Osteoblast (primary cell): ENCODE measurements at regions not wholly inside any gene's neighbourhood (a gene's known extent, or its start where the extent isn't known, plus 50 kb on each side); places are given as distances from the start of the nearest gene placed in this dataset.

Experiments used
- DNase-seq: peaks from one replicate; pipeline ENCODE4 v3.0.0; 2011; ENCODE audit warnings: low spot score, mixed read lengths; ENCODE audit not compliant: insufficient read length; ENCODE audit errors: missing footprints
- H2AFZ ChIP-seq: 2 replicates; pipeline ENCODE4 v1.6.0; 2011; ENCODE audit warnings: mild to moderate bottlenecking, low read length
- H3K27ac ChIP-seq: 2 replicates; pipeline ENCODE4 v1.5.1; 2011; ENCODE audit warnings: mild to moderate bottlenecking, low read depth, low read length, moderate library complexity
- H3K27me3 ChIP-seq: 2 replicates; pipeline ENCODE4 v1.6.0; 2012; ENCODE audit warnings: mild to moderate bottlenecking, control low read depth, inconsistent platforms, low read length, moderate library complexity; ENCODE audit not compliant: insufficient read depth
- H3K36me3 ChIP-seq: 2 replicates; pipeline ENCODE4 v1.5.1; 2011; ENCODE audit warnings: mild to moderate bottlenecking, low read length, control low read depth, moderate library complexity; ENCODE audit not compliant: insufficient read depth
- H3K4me1 ChIP-seq: 2 replicates; pipeline ENCODE4 v1.5.1; 2011; ENCODE audit warnings: mild to moderate bottlenecking, low read length, control low read depth, moderate library complexity; ENCODE audit not compliant: insufficient read depth
- H3K4me2 ChIP-seq: 2 replicates; pipeline ENCODE4 v1.6.0; 2011; ENCODE audit warnings: mild to moderate bottlenecking, low read length; ENCODE audit not compliant: insufficient read depth
- H3K4me3 ChIP-seq: fragments of 200-600 bp; sonication (generic); 3 replicates; pipeline ENCODE4 v1.5.1; 2012; ENCODE audit warnings: mild to moderate bottlenecking, low read length, inconsistent platforms; ENCODE audit not compliant: insufficient read depth
- H3K79me2 ChIP-seq: 2 replicates; pipeline ENCODE4 v1.6.0; 2012; ENCODE audit warnings: mild to moderate bottlenecking, low read length, control low read depth, inconsistent platforms; ENCODE audit not compliant: insufficient read depth
- H3K9me3 ChIP-seq: 2 replicates; pipeline ENCODE4 v1.5.1; 2011; ENCODE audit warnings: low read depth, low read length, control low read depth
- H4K20me1 ChIP-seq: 2 replicates; pipeline ENCODE4 v1.6.0; 2012; ENCODE audit warnings: mild to moderate bottlenecking, low read length, control low read depth; ENCODE audit not compliant: insufficient read depth
- CTCF ChIP-seq: IDR thresholded peaks from 2 replicates; pipeline ENCODE4 v1.5.1; 2011; ENCODE audit warnings: mild to moderate bottlenecking, low read depth, low read length, moderate library complexity; ENCODE audit errors: extremely low read depth

- no peak for TF ChIP-seq CTCF
- Histone ChIP-seq H2AFZ (no peak overlapping the region), H4K20me1 (no peaks in the 10 kb centered on the region), H3K79me2 (no peaks in the 10 kb centered on the region), H3K27me3 (no peaks in the 10 kb centered on the region), H3K4me1 (no peaks in the 10 kb centered on the region), H3K4me2 (no peak overlapping the region), H3K9me3 (peaks cover 6% of the 10 kb centered on the region), H3K36me3 (no peaks in the 10 kb centered on the region), H3K4me3 (no peak overlapping the region), H3K27ac (no peak overlapping the region)
- no peak for DNase-seq
Measured at GRCh38 chr2:21559351-21559750, 435.6 kb downstream of the TDRD15 start.

GRCh38 chr2:21561965-21562364, 438.2 kb downstream of the TDRD15 start:
- H2AFZ ChIP-seq, result no peak overlapping the region
- no peaks in the 10 kb centered on the region for H3K4me1 ChIP-seq
- no peak overlapping the region for H3K4me2 ChIP-seq
- peaks cover 3% of the 10 kb centered on the region for H3K9me3 ChIP-seq
- no peaks in the 10 kb centered on the region for H3K79me2 ChIP-seq
- no peak for DNase-seq
- no peak for TF ChIP-seq CTCF
- H4K20me1 ChIP-seq, result no peaks in the 10 kb centered on the region
- H3K27me3 ChIP-seq, result no peaks in the 10 kb centered on the region
- no peak overlapping the region for H3K27ac ChIP-seq
- no peaks in the 10 kb centered on the region for H3K36me3 ChIP-seq
- H3K4me3 ChIP-seq, result no peak overlapping the region

- Histone ChIP-seq H3K9me3 (no peaks in the 10 kb centered on the region), H4K20me1 (no peaks in the 10 kb centered on the region), H3K36me3 (no peaks in the 10 kb centered on the region), H3K79me2 (no peaks in the 10 kb centered on the region), H3K27ac (no peak overlapping the region), H3K4me1 (no peaks in the 10 kb centered on the region), H2AFZ (no peak overlapping the region), H3K27me3 (no peaks in the 10 kb centered on the region), H3K4me2 (no peak overlapping the region), H3K4me3 (no peak overlapping the region)
- no peak for DNase-seq
- no peak for TF ChIP-seq CTCF
Measured at GRCh38 chr2:21567395-21567794, 443.6 kb downstream of the TDRD15 start.

GRCh38 chr2:21571686-21572085, 447.9 kb downstream of the TDRD15 start:
- H2AFZ ChIP-seq, result no peak overlapping the region
- no peaks in the 10 kb centered on the region for H3K9me3 ChIP-seq
- no peaks in the 10 kb centered on the region for H3K27me3 ChIP-seq
- no peaks in the 10 kb centered on the region for H3K79me2 ChIP-seq
- no peaks in the 10 kb centered on the region for H3K36me3 ChIP-seq
- no peak overlapping the region for H3K27ac ChIP-seq
- H4K20me1 ChIP-seq, result no peaks in the 10 kb centered on the region
- no peak for DNase-seq
- H3K4me1 ChIP-seq, result no peaks in the 10 kb centered on the region
- no peak overlapping the region for H3K4me3 ChIP-seq
- no peak for TF ChIP-seq CTCF
- H3K4me2 ChIP-seq, result no peak overlapping the region
